HEK293 (cell line): ENCODE measurements at regions not wholly inside any gene's neighbourhood (a gene's known extent, or its start where the extent isn't known, plus 50 kb on each side); places are given as distances from the start of the nearest gene placed in this dataset.

Experiments
- CTCF ChIP-seq: fragments of 450-650 bp; formaldehyde crosslinking; IDR thresholded peaks from 2 replicates; pipeline ENCODE4 v1.5.1; 2016; ENCODE audit warnings: missing biosample characterization, missing genetic modification characterization
- KLF9 ChIP-seq: fragments of 450-650 bp; formaldehyde crosslinking; IDR thresholded peaks from 2 replicates; pipeline ENCODE4 v1.5.1; 2016; ENCODE audit warnings: missing biosample characterization, missing genetic modification characterization, low read depth
- PATZ1 ChIP-seq: fragments of 450-650 bp; formaldehyde crosslinking; IDR thresholded peaks from 2 replicates; pipeline ENCODE4 v1.5.1; 2016; ENCODE audit warnings: missing biosample characterization, missing genetic modification characterization
- PRDM1 ChIP-seq: fragments of 450-650 bp; formaldehyde crosslinking; IDR thresholded peaks from 2 replicates; pipeline ENCODE4; 2016; ENCODE audit warnings: missing biosample characterization, missing genetic modification characterization
- REST ChIP-seq: fragments of 450-650 bp; formaldehyde crosslinking; IDR thresholded peaks from 2 replicates; pipeline ENCODE4 v1.5.1; 2016; ENCODE audit warnings: missing biosample characterization, missing genetic modification characterization
- ZBTB7A ChIP-seq: fragments of 450-650 bp; formaldehyde crosslinking; IDR thresholded peaks from 2 replicates; pipeline ENCODE4 v1.5.1; 2016; ENCODE audit warnings: low read depth, missing biosample characterization, missing genetic modification characterization
- ZNF146 ChIP-seq: fragments of 450-650 bp; formaldehyde crosslinking; IDR thresholded peaks from 2 replicates; pipeline ENCODE4 v1.5.1; 2016; ENCODE audit warnings: missing biosample characterization, missing genetic modification characterization
- ZNF274 ChIP-seq, 2 experiments: fragments of 200-500 bp in 1 of 2; fragments of 450-650 bp in 1 of 2; sonication (Bioruptor generic) in 1 of 2; formaldehyde crosslinking in 1 of 2; IDR thresholded peaks; 2 replicates each; pipeline versions ENCODE4 v1.5.1 to v1.6.1; 2014 to 2016; ENCODE audit warnings: borderline replicate concordance in 1 of 2, inconsistent platforms in 1 of 2, low read length in 1 of 2, missing biosample characterization in 1 of 2, missing genetic modification characterization in 1 of 2
- ZNF324 ChIP-seq: fragments of 450-650 bp; formaldehyde crosslinking; IDR thresholded peaks from 2 replicates; pipeline ENCODE4 v1.5.1; 2016; ENCODE audit warnings: missing biosample characterization, missing genetic modification characterization
- ZNF366 ChIP-seq: fragments of 450-650 bp; formaldehyde crosslinking; conservative IDR thresholded peaks from 2 replicates; pipeline ENCODE4 v1.5.1; 2016; ENCODE audit warnings: missing biosample characterization, missing genetic modification characterization
- ZNF391 ChIP-seq: fragments of 450-650 bp; formaldehyde crosslinking; IDR thresholded peaks from 2 replicates; pipeline ENCODE4 v1.5.1; 2016; ENCODE audit warnings: low read depth, missing biosample characterization, missing genetic modification characterization, borderline replicate concordance
- TF ChIP-seq, protein P1 (sequence below): sonication (generic); formaldehyde crosslinking; IDR thresholded peaks from 2 replicates; pipeline ENCODE4 v1.8.1; 2022; ENCODE audit warnings: mild to moderate bottlenecking, moderate library complexity, missing genetic modification reagents
- TF ChIP-seq, protein P2 (sequence below): fragments of 450-650 bp; formaldehyde crosslinking; IDR thresholded peaks from 2 replicates; pipeline ENCODE4 v1.5.1; 2016; ENCODE audit warnings: missing biosample characterization, missing genetic modification characterization
- TF ChIP-seq, protein P3 (sequence below): fragments of 450-650 bp; IDR thresholded peaks from 2 replicates; pipeline ENCODE4 v1.5.1; 2018; ENCODE audit warnings: missing biosample characterization, mild to moderate bottlenecking, missing genetic modification characterization

DNA sequence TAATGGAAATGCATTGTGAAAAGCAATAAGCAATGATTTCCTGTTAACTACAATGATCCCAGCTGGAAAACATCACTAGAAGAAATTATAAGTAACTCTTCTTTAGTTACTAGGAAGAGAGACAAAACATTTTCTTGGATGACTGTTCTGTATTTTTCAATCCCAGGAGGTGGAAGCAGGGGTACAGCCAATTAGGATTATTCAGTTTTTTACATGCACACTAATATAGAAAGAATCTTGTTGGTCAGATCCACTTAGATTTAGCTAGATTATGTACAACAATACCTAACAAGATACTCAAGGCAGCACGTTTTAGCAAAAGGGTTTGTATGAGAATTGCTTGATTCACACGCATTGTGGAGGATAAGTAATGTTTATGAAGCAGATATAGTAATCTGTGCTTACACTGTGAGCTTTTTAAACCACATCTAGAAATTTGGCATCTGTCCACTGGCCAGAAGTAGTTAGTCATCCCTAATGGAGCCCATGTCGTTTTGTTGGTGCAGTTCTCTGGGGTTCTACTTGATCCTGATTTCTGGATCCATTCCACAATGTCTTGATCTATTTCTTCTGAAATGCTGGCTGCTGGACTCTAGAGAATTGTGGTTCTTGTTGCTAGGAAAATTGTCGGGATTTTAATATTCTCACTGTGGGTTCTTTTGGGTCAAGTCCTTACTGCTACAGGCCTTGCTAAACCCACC lies 199.7 kb downstream of the ADCYAP1 start:
- TF ChIP-seq ZBTB7A (tag by site-specific recombination) (no peak), CTCF (tag by site-specific recombination) (no peak), ZNF274 (IDR thresholded peaks at IDR 0.05; ENCODE audit: low read length) (no peak), ZNF274 (tag by site-specific recombination; IDR thresholded peaks at IDR 0.05; ENCODE audit: borderline replicate concordance) (no peak), KLF9 (no peak), ZNF391 (tag by site-specific recombination) (no peak), ZNF146 (no peak), ZNF324 (tag by site-specific recombination) (no peak), ZNF366 (tag by site-specific recombination) (no peak), PATZ1 (no peak), PRDM1 (tag by site-specific recombination) (no peak), REST (tag by site-specific recombination) (no peak)
- TF ChIP-seq, protein P1, sequence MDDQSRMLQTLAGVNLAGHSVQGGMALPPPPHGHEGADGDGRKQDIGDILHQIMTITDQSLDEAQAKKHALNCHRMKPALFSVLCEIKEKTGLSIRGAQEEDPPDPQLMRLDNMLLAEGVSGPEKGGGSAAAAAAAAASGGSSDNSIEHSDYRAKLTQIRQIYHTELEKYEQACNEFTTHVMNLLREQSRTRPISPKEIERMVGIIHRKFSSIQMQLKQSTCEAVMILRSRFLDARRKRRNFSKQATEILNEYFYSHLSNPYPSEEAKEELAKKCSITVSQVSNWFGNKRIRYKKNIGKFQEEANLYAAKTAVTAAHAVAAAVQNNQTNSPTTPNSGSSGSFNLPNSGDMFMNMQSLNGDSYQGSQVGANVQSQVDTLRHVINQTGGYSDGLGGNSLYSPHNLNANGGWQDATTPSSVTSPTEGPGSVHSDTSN (CRISPR knock-in tag), result no peak
- TF ChIP-seq, protein P2, sequence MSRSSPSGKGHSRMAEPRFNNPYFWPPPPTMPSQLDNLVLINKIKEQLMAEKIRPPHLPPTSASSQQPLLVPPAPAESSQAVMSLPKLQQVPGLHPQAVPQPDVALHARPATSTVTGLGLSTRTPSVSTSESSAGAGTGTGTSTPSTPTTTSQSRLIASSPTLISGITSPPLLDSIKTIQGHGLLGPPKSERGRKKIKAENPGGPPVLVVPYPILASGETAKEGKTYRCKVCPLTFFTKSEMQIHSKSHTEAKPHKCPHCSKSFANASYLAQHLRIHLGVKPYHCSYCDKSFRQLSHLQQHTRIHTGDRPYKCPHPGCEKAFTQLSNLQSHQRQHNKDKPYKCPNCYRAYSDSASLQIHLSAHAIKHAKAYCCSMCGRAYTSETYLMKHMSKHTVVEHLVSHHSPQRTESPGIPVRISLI (tag by site-specific recombination), result no peak
- TF ChIP-seq, protein P3, sequence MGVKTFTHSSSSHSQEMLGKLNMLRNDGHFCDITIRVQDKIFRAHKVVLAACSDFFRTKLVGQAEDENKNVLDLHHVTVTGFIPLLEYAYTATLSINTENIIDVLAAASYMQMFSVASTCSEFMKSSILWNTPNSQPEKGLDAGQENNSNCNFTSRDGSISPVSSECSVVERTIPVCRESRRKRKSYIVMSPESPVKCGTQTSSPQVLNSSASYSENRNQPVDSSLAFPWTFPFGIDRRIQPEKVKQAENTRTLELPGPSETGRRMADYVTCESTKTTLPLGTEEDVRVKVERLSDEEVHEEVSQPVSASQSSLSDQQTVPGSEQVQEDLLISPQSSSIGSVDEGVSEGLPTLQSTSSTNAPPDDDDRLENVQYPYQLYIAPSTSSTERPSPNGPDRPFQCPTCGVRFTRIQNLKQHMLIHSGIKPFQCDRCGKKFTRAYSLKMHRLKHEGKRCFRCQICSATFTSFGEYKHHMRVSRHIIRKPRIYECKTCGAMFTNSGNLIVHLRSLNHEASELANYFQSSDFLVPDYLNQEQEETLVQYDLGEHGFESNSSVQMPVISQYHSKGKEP (tag by site-specific recombination), result no peak
